Chondrocyte (in vitro differentiated cells): ENCODE measurements at regions not wholly inside any gene's neighbourhood (a gene's known extent, or its start where the extent isn't known, plus 50 kb on each side); places are given as distances from the start of the nearest gene placed in this dataset.

Experiments
- DNase-seq: peaks from one replicate; pipeline ENCODE4 v3.0.0; 2021; ENCODE audit warnings: mixed read lengths, low spot score
- H3K27ac Mint-ChIP-seq: one replicate; pipeline ENCODE4 v1.8.0; 2021; ENCODE audit warnings: mild to moderate bottlenecking, moderate library complexity, mixed read lengths; ENCODE audit not compliant: unreplicated experiment
- H3K27me3 Mint-ChIP-seq: 2 replicates; pipeline ENCODE4 v1.8.0; 2021; ENCODE audit warnings: low read depth, mixed read lengths
- H3K36me3 Mint-ChIP-seq: 2 replicates; pipeline ENCODE4 v1.8.0; 2021; ENCODE audit warnings: low read depth, mixed read lengths
- H3K4me1 Mint-ChIP-seq: 2 replicates; pipeline ENCODE4 v1.8.0; 2021; ENCODE audit warnings: low read depth, mild to moderate bottlenecking, mixed read lengths
- H3K4me3 Mint-ChIP-seq: one replicate; pipeline ENCODE4 v1.8.0; 2021; ENCODE audit warnings: mild to moderate bottlenecking, moderate library complexity, mixed read lengths; ENCODE audit not compliant: unreplicated experiment
- H3K9me3 Mint-ChIP-seq: 2 replicates; pipeline ENCODE4 v1.8.0; 2021; ENCODE audit warnings: low read depth, mixed read lengths
- TF ChIP-seq, protein P1 (sequence below): fragments of 200-600 bp; sonication (generic); IDR thresholded peaks from 2 replicates; pipeline ENCODE4 v1.5.0; 2021; ENCODE audit warnings: antibody characterized with exemption, mild to moderate bottlenecking, moderate library complexity

DNA sequence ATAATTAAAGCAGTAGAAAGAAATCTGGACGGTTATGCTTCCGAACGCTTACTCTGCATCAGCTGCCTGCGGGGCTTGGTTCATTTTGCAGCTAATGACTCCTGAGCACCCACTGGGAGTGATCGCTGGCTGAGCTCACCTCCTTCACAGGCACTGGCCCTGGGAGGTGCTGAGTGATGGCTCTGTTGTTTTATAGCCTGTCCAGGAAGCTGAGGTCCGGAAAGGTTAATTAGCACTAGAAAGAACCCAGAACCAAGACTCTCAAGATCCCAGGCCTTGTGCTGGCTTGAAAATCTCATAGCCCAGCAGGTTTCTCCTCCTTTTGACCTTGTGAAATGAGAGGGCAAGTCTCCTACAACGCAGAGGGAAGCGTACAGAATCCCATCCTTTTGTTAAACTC is 226.2 kb downstream of the AJAP1 start:
- Mint-ChIP-seq H3K36me3 (no peaks in the 10 kb centered on the region), H3K27ac (no peak overlapping the region), H3K4me3 (no peak overlapping the region), H3K27me3 (no peaks in the 10 kb centered on the region), H3K4me1 (no peaks in the 10 kb centered on the region), H3K9me3 (peaks cover 78% of the 10 kb centered on the region)
- TF ChIP-seq, protein P1, sequence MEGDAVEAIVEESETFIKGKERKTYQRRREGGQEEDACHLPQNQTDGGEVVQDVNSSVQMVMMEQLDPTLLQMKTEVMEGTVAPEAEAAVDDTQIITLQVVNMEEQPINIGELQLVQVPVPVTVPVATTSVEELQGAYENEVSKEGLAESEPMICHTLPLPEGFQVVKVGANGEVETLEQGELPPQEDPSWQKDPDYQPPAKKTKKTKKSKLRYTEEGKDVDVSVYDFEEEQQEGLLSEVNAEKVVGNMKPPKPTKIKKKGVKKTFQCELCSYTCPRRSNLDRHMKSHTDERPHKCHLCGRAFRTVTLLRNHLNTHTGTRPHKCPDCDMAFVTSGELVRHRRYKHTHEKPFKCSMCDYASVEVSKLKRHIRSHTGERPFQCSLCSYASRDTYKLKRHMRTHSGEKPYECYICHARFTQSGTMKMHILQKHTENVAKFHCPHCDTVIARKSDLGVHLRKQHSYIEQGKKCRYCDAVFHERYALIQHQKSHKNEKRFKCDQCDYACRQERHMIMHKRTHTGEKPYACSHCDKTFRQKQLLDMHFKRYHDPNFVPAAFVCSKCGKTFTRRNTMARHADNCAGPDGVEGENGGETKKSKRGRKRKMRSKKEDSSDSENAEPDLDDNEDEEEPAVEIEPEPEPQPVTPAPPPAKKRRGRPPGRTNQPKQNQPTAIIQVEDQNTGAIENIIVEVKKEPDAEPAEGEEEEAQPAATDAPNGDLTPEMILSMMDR, result no peak
- DNase-seq, result no peak

DNA sequence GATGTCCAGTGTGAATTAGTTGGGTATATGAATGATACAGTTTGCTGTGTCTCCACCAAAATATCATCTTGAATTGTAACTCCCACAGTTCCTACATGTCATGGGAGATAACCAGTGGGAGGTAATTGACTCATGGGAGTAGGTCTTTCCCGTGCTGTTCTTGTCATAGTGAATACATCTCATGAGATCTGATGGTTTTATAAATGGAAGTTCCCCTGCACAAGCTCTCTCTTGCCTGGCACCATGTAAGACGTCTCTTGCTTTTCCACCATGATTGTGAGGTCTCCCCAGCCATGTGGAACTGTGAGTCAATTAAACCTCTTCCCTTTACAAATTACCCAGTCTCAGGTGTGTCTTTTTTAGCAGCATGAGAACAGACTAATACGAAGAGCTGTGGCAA is 223.0 kb downstream of the AJAP1 start:
- H3K27me3 Mint-ChIP-seq, result no peaks in the 10 kb centered on the region
- peaks cover 58% of the 10 kb centered on the region for H3K9me3 Mint-ChIP-seq
- H3K4me1 Mint-ChIP-seq, result no peaks in the 10 kb centered on the region
- H3K4me3 Mint-ChIP-seq, result no peak overlapping the region
- TF ChIP-seq, protein P1, result no peak
- H3K36me3 Mint-ChIP-seq, result no peaks in the 10 kb centered on the region
- no peak overlapping the region for H3K27ac Mint-ChIP-seq
- no peak for DNase-seq

DNA sequence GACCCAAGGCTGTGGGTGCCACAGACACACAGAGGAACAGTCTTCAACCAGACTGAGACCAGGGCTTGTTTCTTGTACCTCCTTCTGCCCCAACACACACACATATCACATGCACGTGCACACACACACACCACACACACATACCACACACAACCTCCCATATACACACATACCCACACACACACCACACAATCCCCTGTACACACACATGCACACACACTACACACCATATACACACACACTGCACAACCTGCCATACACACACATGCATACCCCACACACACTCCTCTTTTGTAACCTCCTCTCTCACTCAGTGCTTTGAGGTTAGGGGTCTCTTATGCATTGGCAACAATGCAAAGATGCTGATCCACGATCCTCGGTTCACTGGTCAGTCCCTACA is 217.0 kb downstream of the AJAP1 start:
- DNase-seq, result no peak
- Mint-ChIP-seq H3K27me3 (no peaks in the 10 kb centered on the region), H3K4me3 (no peak overlapping the region), H3K36me3 (peaks cover 2% of the 10 kb centered on the region), H3K27ac (no peak overlapping the region), H3K4me1 (no peaks in the 10 kb centered on the region), H3K9me3 (peaks cover 46% of the 10 kb centered on the region)
- TF ChIP-seq, protein P1, result no peak

DNA sequence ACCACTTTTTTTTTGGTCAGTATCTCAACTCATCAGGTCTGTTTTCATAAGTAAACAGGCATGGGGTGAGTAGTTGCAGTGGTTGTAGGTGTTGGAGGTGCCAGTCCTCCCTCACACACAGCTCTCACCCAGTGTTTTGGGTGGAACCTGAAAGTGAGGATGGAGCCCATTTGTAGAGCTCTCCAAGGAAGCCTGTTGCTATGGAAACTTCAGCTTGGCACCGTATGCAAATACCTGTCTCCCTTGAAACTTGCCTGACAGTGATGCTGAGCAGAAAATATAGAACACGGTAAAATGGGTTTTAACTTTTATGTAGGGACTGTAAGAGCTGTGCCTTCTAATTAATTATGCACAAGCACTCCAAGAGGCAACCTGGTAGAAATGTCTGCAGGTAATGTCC is 214.1 kb downstream of the AJAP1 start:
- Mint-ChIP-seq H3K27me3 (no peaks in the 10 kb centered on the region), H3K9me3 (peaks cover 55% of the 10 kb centered on the region), H3K36me3 (peaks cover 2% of the 10 kb centered on the region), H3K4me3 (no peak overlapping the region), H3K27ac (no peak overlapping the region), H3K4me1 (no peaks in the 10 kb centered on the region)
- TF ChIP-seq, protein P1, result no peak
- DNase-seq, result no peak

DNA sequence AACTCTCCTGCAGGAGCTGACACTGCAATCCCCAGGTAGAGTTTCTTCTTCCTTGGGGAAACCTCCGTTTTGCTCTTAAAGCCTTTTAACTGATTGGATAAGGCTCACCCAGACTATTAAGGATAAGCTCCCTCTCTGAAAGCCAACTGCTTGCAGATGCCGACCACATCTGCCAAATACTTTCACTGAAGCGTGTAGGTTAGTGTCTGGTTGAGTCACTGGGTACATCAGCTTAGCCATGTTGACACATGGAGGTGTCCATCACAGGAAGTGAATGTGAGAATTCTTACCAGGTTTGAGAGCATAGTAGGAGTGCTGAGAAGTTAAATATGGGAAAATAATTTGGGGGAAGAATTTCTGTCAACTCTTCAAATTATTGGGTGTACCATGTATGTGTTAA is 202.0 kb downstream of the AJAP1 start:
- TF ChIP-seq, protein P1, result no peak
- H3K4me1 Mint-ChIP-seq, result no peaks in the 10 kb centered on the region
- DNase-seq, result no peak
- no peaks in the 10 kb centered on the region for H3K36me3 Mint-ChIP-seq
- no peaks in the 10 kb centered on the region for H3K27me3 Mint-ChIP-seq
- no peak overlapping the region for H3K4me3 Mint-ChIP-seq
- peaks cover 47% of the 10 kb centered on the region for H3K9me3 Mint-ChIP-seq
- H3K27ac Mint-ChIP-seq, result no peak overlapping the region
